H1 (cell line): ENCODE measurements at regions not wholly inside any gene's neighbourhood (a gene's known extent, or its start where the extent isn't known, plus 50 kb on each side); places are given as distances from the start of the nearest gene placed in this dataset.

Source experiments
- CTCF ChIA-PET: fragments of 300-600 bp; sonication (Branson Sonifier 250); formaldehyde crosslinking; loops from one replicate; lab custom pipeline; 2021; ENCODE audit not compliant: partially characterized antibody; lab: Charles Lee
- POLR2A ChIA-PET: fragments of 300-600 bp; sonication (Branson Sonifier 250); formaldehyde crosslinking; loops from one replicate; lab custom pipeline; 2021; ENCODE audit warnings: inconsistent platforms; ENCODE audit not compliant: partially characterized antibody; lab: Charles Lee
- DNase-seq, 2 experiments: peaks; one replicate each; pipeline versions ENCODE4 v3.0.0 to v3.0.0-alpha.2; 2010 to 2022; ENCODE audit warnings: low spot score in 2 of 2, low read depth in 1 of 2, mixed read lengths in 1 of 2
- FAIRE-seq: peaks from 2 replicates; lab custom pipeline; 2011; peaks lifted over from hg19 to GRCh38; lab: Jason Lieb, UNC
- H2AFZ ChIP-seq: 2 replicates; pipeline ENCODE4 v1.8.1; 2012; ENCODE audit warnings: low read length, inconsistent platforms
- H2AK5ac ChIP-seq: 2 replicates; pipeline ENCODE4 v1.6.1; 2013; ENCODE audit warnings: low read depth, low read length
- H2BK120ac ChIP-seq: replicated peaks from 2 replicates; pipeline ENCODE3; 2013; ENCODE audit warnings: low read depth, low read length, inconsistent platforms
- H2BK12ac ChIP-seq: 2 replicates; pipeline ENCODE4 v1.6.1; 2013; ENCODE audit warnings: low read depth, low read length
- H2BK15ac ChIP-seq: 2 replicates; pipeline ENCODE4 v1.6.1; 2013; ENCODE audit warnings: low read length
- H2BK20ac ChIP-seq: 2 replicates; pipeline ENCODE4 v1.6.1; 2013; ENCODE audit warnings: low read length
- H2BK5ac ChIP-seq: 2 replicates; pipeline ENCODE4 v1.6.1; 2013; ENCODE audit warnings: low read depth, low read length
- H3K14ac ChIP-seq: 2 replicates; pipeline ENCODE4 v1.6.1; 2013; ENCODE audit warnings: inconsistent platforms; ENCODE audit not compliant: insufficient read length
- H3K18ac ChIP-seq: 2 replicates; pipeline ENCODE4 v1.6.1; 2013; ENCODE audit warnings: low read length; ENCODE audit errors: extremely low read depth
- H3K23ac ChIP-seq: 2 replicates; pipeline ENCODE4 v1.6.1; 2013; ENCODE audit warnings: inconsistent platforms; ENCODE audit not compliant: insufficient read length
- H3K23me2 ChIP-seq: 2 replicates; pipeline ENCODE4 v1.6.1; 2013; ENCODE audit warnings: low read depth, low read length
- H3K27ac ChIP-seq: 2 replicates; pipeline ENCODE4 v1.6.1; 2011; ENCODE audit warnings: low read depth, low read length, inconsistent platforms
- H3K27me3 ChIP-seq, 4 experiments: replicated peaks in 1 of 4; 1 replicate in 1 of 4; 2 replicates in 3 of 4; pipeline versions ENCODE4 v1.6.1 to v1.8.1; 2011 to 2013; ENCODE audit warnings: low read length in 3 of 4, mild to moderate bottlenecking in 3 of 4, inconsistent platforms in 2 of 4, mixed read lengths in 2 of 4, moderate library complexity in 1 of 4; ENCODE audit not compliant: control insufficient read depth in 3 of 4, insufficient read depth in 3 of 4; ENCODE audit errors: extremely low read depth in 1 of 4
- H3K36me3 ChIP-seq, 4 experiments: 2 replicates each; pipeline versions ENCODE4 v1.6.1 to v1.8.1; 2011 to 2013; ENCODE audit warnings: mild to moderate bottlenecking in 4 of 4, low read length in 3 of 4, moderate library complexity in 2 of 4, control low read depth in 1 of 4, inconsistent platforms in 1 of 4; ENCODE audit not compliant: insufficient read depth in 4 of 4, control insufficient read depth in 2 of 4
- H3K4ac ChIP-seq: replicated peaks from 2 replicates; pipeline ENCODE3; 2013; ENCODE audit warnings: low read length, low read depth, mixed read lengths, inconsistent platforms; ENCODE audit not compliant: insufficient read length
- H3K4me1 ChIP-seq, 4 experiments: replicated peaks in 1 of 4; 1 replicate in 1 of 4; 2 replicates in 3 of 4; pipeline versions ENCODE4 v1.6.1 to v1.8.1; 2011 to 2013; ENCODE audit warnings: low read length in 3 of 4, inconsistent platforms in 2 of 4, mixed read lengths in 1 of 4; ENCODE audit not compliant: insufficient read depth in 4 of 4, control insufficient read depth in 3 of 4
- H3K4me2 ChIP-seq, 2 experiments: 2 replicates each; pipeline versions ENCODE4 v1.6.1 to v1.8.1; 2011 to 2013; ENCODE audit warnings: low read depth in 2 of 2, low read length in 2 of 2, control low read depth in 1 of 2, inconsistent platforms in 1 of 2, mild to moderate bottlenecking in 1 of 2; ENCODE audit not compliant: insufficient read depth in 1 of 2
- H3K4me3 ChIP-seq, 4 experiments: fragments of 200-600, 300-600 bp in 1 of 4; sonication (generic), shearing (Covaris generic), sonication (Bioruptor Twin) in 1 of 4; 2 replicates each; pipeline versions ENCODE4 v1.5.1 to v1.8.1; 2011 to 2016; ENCODE audit warnings: low read length in 4 of 4, low read depth in 3 of 4, control low read depth in 2 of 4, inconsistent platforms in 2 of 4, mild to moderate bottlenecking in 2 of 4, mixed read lengths in 1 of 4, moderate library complexity in 1 of 4; ENCODE audit not compliant: insufficient read depth in 2 of 4; ENCODE audit errors: extremely low read depth in 1 of 4
- H3K56ac ChIP-seq: replicated peaks from 2 replicates; pipeline ENCODE3; 2013; ENCODE audit warnings: low read depth, mild to moderate bottlenecking, mixed read lengths, low read length, inconsistent platforms; ENCODE audit not compliant: insufficient read length
- H3K79me1 ChIP-seq: 2 replicates; pipeline ENCODE4 v1.6.1; 2013; ENCODE audit warnings: low read depth, low read length, control low read depth
- H3K79me2 ChIP-seq, 2 experiments: 2 replicates each; pipeline versions ENCODE4 v1.6.1 to v1.8.1; 2012 to 2013; ENCODE audit warnings: low read length in 2 of 2, mild to moderate bottlenecking in 2 of 2, inconsistent platforms in 1 of 2; ENCODE audit not compliant: insufficient read depth in 2 of 2, control insufficient read depth in 1 of 2
- H3K9ac ChIP-seq, 4 experiments: replicated peaks in 1 of 4; 1 replicate in 1 of 4; 2 replicates in 3 of 4; pipeline versions ENCODE4 v1.6.1 to v1.8.1; 2011 to 2013; ENCODE audit warnings: low read depth in 3 of 4, low read length in 3 of 4, control low read depth in 2 of 4, mild to moderate bottlenecking in 2 of 4, moderate library complexity in 2 of 4, inconsistent platforms in 1 of 4; ENCODE audit errors: extremely low read depth in 1 of 4
- H3K9me3 ChIP-seq, 2 experiments: 2 replicates each; pipeline versions ENCODE4 v1.6.1 to v1.8.1; 2012 to 2013; ENCODE audit warnings: mild to moderate bottlenecking in 2 of 2, moderate library complexity in 2 of 2, control low read depth in 1 of 2, inconsistent platforms in 1 of 2, low read depth in 1 of 2, low read length in 1 of 2, mixed read lengths in 1 of 2; ENCODE audit not compliant: insufficient read depth in 2 of 2
- H4K20me1 ChIP-seq, 2 experiments: replicated peaks in 1 of 2; 2 replicates each; pipeline versions ENCODE3 to v1.8.1; 2011 to 2013; ENCODE audit warnings: inconsistent platforms in 2 of 2, low read length in 2 of 2, mild to moderate bottlenecking in 1 of 2; ENCODE audit not compliant: insufficient read depth in 2 of 2, control insufficient read depth in 1 of 2
- H4K5ac ChIP-seq: 2 replicates; pipeline ENCODE4 v1.6.1; 2013; ENCODE audit warnings: low read length, low read depth, mixed read lengths, inconsistent platforms; ENCODE audit not compliant: insufficient read length
- H4K8ac ChIP-seq: 2 replicates; pipeline ENCODE4 v1.8.0; 2013; ENCODE audit warnings: mild to moderate bottlenecking, moderate library complexity, low read length, inconsistent platforms; ENCODE audit not compliant: insufficient read depth; ENCODE audit errors: extremely low read depth
- H4K91ac ChIP-seq: replicated peaks from 2 replicates; pipeline ENCODE3; 2013; ENCODE audit warnings: low read length, mixed read lengths, inconsistent platforms; ENCODE audit not compliant: insufficient read length
- CEBPB ChIP-seq: IDR thresholded peaks from 2 replicates; pipeline ENCODE4 v1.6.1; 2012; ENCODE audit warnings: low read depth, low read length
- CHD1 ChIP-seq: IDR thresholded peaks from 2 replicates; pipeline ENCODE4 v1.6.1; 2012; ENCODE audit warnings: low read depth, low read length, improper control_type of control experiment
- CTBP2 ChIP-seq: IDR thresholded peaks from 2 replicates; pipeline ENCODE4 v1.7.0; 2011; ENCODE audit warnings: borderline replicate concordance, mild to moderate bottlenecking, moderate library complexity, mixed read lengths, low read length; ENCODE audit not compliant: insufficient read depth, insufficient read length
- EZH2 ChIP-seq: fragments of 200-600 bp; sonication (generic); IDR thresholded peaks from 2 replicates; pipeline ENCODE4 v1.7.1; 2012; ENCODE audit warnings: low read depth, mild to moderate bottlenecking, moderate library complexity, low read length, inconsistent platforms; ENCODE audit not compliant: severe bottlenecking
- GTF2F1 ChIP-seq: IDR thresholded peaks from 2 replicates; pipeline ENCODE4 v1.6.1; 2012; ENCODE audit warnings: low read depth, low read length, improper control_type of control experiment, borderline replicate concordance
- RAD21 ChIP-seq, 2 experiments: IDR thresholded peaks in 1 of 2; conservative IDR thresholded peaks in 1 of 2; 2 replicates each; pipeline ENCODE4 v1.6.1; 2011; ENCODE audit warnings: low read depth in 2 of 2, low read length in 2 of 2, improper control_type of control experiment in 1 of 2, inconsistent platforms in 1 of 2, mild to moderate bottlenecking in 1 of 2, moderate library complexity in 1 of 2
- SIN3A ChIP-seq, 2 experiments: IDR thresholded peaks in 1 of 2; conservative IDR thresholded peaks in 1 of 2; 2 replicates each; pipeline ENCODE4 v1.6.1; 2011 to 2012; ENCODE audit warnings: low read length in 2 of 2, improper control_type of control experiment in 1 of 2, low read depth in 1 of 2, mild to moderate bottlenecking in 1 of 2
- SP1 ChIP-seq: IDR thresholded peaks from 2 replicates; pipeline ENCODE4 v1.6.1; 2011; ENCODE audit warnings: low read depth, low read length
- TBP ChIP-seq: IDR thresholded peaks from 2 replicates; pipeline ENCODE4 v1.6.1; 2011; ENCODE audit warnings: low read depth, low read length, improper control_type of control experiment
- YY1 ChIP-seq: IDR thresholded peaks from 2 replicates; pipeline ENCODE4 v1.6.1; 2011; ENCODE audit warnings: low read depth, mild to moderate bottlenecking, low read length
- ZNF274 ChIP-seq: IDR thresholded peaks from 2 replicates; pipeline ENCODE4 v1.7.0; 2012; ENCODE audit warnings: low read length, borderline replicate concordance; ENCODE audit errors: extremely low read depth
- WGBS, 2 experiments: shearing (Covaris generic) in 1 of 2; methylation state at CpG; one replicate each; pipeline versions ENCODE4 v1.1.6 to v1.1.7; 2013 to 2015; ENCODE audit warnings: low lambda C conversion rate in 2 of 2, mixed read lengths in 2 of 2, inconsistent platforms in 1 of 2, low coverage in 1 of 2, missing lambda C conversion rate in 1 of 2; ENCODE audit not compliant: insufficient replicate concordance in 2 of 2, insufficient coverage in 1 of 2, insufficient read length in 1 of 2; ENCODE audit errors: extremely low coverage in 1 of 2, missing lambda C conversion rate in 1 of 2; 5-methylcytosine and 5-hydroxymethylcytosine counted together
- TF ChIP-seq, protein P1 (sequence below): IDR thresholded peaks from 2 replicates; pipeline ENCODE4 v1.6.1; 2011; ENCODE audit warnings: low read length, improper control_type of control experiment

DNA sequence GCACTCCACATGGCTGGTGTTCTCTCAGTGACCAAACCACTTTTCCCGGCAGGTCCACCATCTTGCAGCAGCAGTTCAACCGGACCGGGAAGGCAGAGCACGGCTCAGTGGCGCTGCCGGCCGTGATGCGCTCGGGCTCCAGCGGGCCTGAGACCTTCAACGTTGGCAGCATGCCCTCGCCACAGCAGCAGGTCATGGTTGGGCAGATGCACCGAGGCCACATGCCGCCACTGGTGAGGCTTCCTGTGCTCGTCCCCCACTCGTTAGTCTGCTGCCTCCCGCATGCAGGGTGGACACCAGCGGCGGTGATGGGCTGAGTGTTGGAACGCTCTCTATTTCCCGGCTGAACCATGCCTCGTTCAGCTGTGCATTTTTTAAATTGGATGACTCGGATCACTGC is 344.9 kb upstream of the TPM1 start:
- H4K20me1 ChIP-seq = no peaks in the 10 kb centered on the region
- no peak overlapping the region for H3K23ac ChIP-seq
- H3K79me1 ChIP-seq = no peaks in the 10 kb centered on the region
- no peak overlapping the region; the same call in 1 of the 2 replicates for H2BK5ac ChIP-seq
- no peak overlapping the region for H3K14ac ChIP-seq
- no peak overlapping the region for H2BK120ac ChIP-seq
- no peak overlapping the region for H3K4ac ChIP-seq
- H2BK12ac ChIP-seq = no peak overlapping the region
- H3K4me3 ChIP-seq = no peak overlapping the region
- no peak for FAIRE-seq
- H3K56ac ChIP-seq = no peak overlapping the region
- no peak overlapping the region for H3K4me2 ChIP-seq
- no peak overlapping the region for H3K27ac ChIP-seq
- no peak overlapping the region for H4K91ac ChIP-seq
- H2BK20ac ChIP-seq = no peak overlapping the region
- no peaks in the 10 kb centered on the region for H3K79me2 ChIP-seq
- H2BK15ac ChIP-seq = no peak overlapping the region
- H2AFZ ChIP-seq = no peak overlapping the region
- no peak for TF ChIP-seq CHD1
- no peak for TF ChIP-seq ZNF274
- TF ChIP-seq SP1 = no peak
- no peak for TF ChIP-seq SIN3A (conservative IDR thresholded peaks at IDR 0.05 in 1 of 2, IDR thresholded peaks at IDR 0.05 in 1 of 2; ENCODE audit: low read depth in 1 of 2, low read length in 2 of 2)
- no peak for TF ChIP-seq EZH2
- TF ChIP-seq CTBP2 = no peak
- TF ChIP-seq, protein P1, sequence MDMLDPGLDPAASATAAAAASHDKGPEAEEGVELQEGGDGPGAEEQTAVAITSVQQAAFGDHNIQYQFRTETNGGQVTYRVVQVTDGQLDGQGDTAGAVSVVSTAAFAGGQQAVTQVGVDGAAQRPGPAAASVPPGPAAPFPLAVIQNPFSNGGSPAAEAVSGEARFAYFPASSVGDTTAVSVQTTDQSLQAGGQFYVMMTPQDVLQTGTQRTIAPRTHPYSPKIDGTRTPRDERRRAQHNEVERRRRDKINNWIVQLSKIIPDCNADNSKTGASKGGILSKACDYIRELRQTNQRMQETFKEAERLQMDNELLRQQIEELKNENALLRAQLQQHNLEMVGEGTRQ = no peak
- TF ChIP-seq GTF2F1 = no peak
- TF ChIP-seq CEBPB = no peak
- no peak for TF ChIP-seq RAD21 (IDR thresholded peaks at IDR 0.05 in 1 of 2, conservative IDR thresholded peaks at IDR 0.05 in 1 of 2; ENCODE audit: low read depth in 2 of 2, low read length in 2 of 2)
- no peak for TF ChIP-seq TBP
- TF ChIP-seq YY1 = no peak
- TF ChIP-seq, all 59 proteins: peak for 0
- ChIA-PET POLR2A (no interaction called here), CTCF (interaction anchor here (0.6 to 2.3 kb wide), 4 partner anchors 9 to 154 kb away, joined by 3 to 9 read pairs (median 3); no protein-coding TSS in a partner anchor)
- DNase-seq = no peak
- H4K5ac ChIP-seq = no peak overlapping the region
- no peaks in the 10 kb centered on the region for H3K23me2 ChIP-seq
- no peaks in the 10 kb centered on the region for H3K4me1 ChIP-seq
- no peak overlapping the region; the same call in 1 of the 2 replicates for H4K8ac ChIP-seq
- no peaks in the 10 kb centered on the region for H3K27me3 ChIP-seq
- WGBS, 2 experiments = 93% methylated on average over 23 of the region's 23 CpGs; no CpG with 5 or more reads in 1 of the 2 experiments
- no peak overlapping the region for H3K9ac ChIP-seq
- H3K36me3 ChIP-seq = peaks cover 0 to 9% (median 0%) of the 10 kb centered on the region in 4 experiments; a peak in 2 of 8 replicates
- H3K18ac ChIP-seq = no peak overlapping the region
- H2AK5ac ChIP-seq = no peak overlapping the region
- H3K9me3 ChIP-seq = no peaks in the 10 kb centered on the region
